Common myeloid progenitor, CD34-positive (primary cell): ENCODE measurements at regions not wholly inside any gene's neighbourhood (a gene's known extent, or its start where the extent isn't known, plus 50 kb on each side); places are given as distances from the start of the nearest gene placed in this dataset.

Experiments used
- CTCF ChIA-PET: fragments of 350-600 bp; sonication (Branson Sonifier 250); formaldehyde crosslinking; loops from one replicate; lab custom pipeline; 2021; ENCODE audit warnings: antibody characterized with exemption; lab: Charles Lee
- POLR2A ChIA-PET: fragments of 350-600 bp; sonication (Branson Sonifier 250); formaldehyde crosslinking; loops from one replicate; lab custom pipeline; 2021; ENCODE audit warnings: antibody characterized with exemption; lab: Charles Lee
- DNase-seq, 3 donors: peaks; one replicate each; pipeline versions ENCODE4 v3.0.0 to v3.0.0-alpha.2; 2013
- H3K27ac ChIP-seq, 2 experiments: 1 replicate in 1 of 2; 2 replicates in 1 of 2; pipeline ENCODE4 v1.7.0; 2013; ENCODE audit warnings: inconsistent platforms in 2 of 2, low read length in 2 of 2, mild to moderate bottlenecking in 2 of 2, low read depth in 1 of 2, moderate library complexity in 1 of 2; ENCODE audit not compliant: severe bottlenecking in 2 of 2, insufficient read depth in 1 of 2, poor library complexity in 1 of 2
- H3K27me3 ChIP-seq, 5 experiments: replicated peaks in 2 of 5; 1 replicate in 3 of 5; 2 replicates in 2 of 5; pipeline versions ENCODE4 v1.6.1 to v1.7.0; 2013; ENCODE audit warnings: low read length in 4 of 5, mild to moderate bottlenecking in 2 of 5, moderate library complexity in 2 of 5, inconsistent platforms in 1 of 5; ENCODE audit not compliant: insufficient read depth in 5 of 5, control insufficient read depth in 4 of 5
- H3K36me3 ChIP-seq, 4 experiments: 1 replicate in 2 of 4; 2 replicates in 2 of 4; pipeline versions ENCODE4 v1.6.1 to v1.7.0; 2013; ENCODE audit warnings: low read length in 3 of 4, control low read depth in 1 of 4, mild to moderate bottlenecking in 1 of 4; ENCODE audit not compliant: control insufficient read depth in 4 of 4, insufficient read depth in 4 of 4
- H3K4me1 ChIP-seq, 4 experiments: 1 replicate in 3 of 4; 2 replicates in 1 of 4; pipeline versions ENCODE4 v1.6.1 to v1.7.1; 2013; ENCODE audit warnings: low read length in 3 of 4, mild to moderate bottlenecking in 3 of 4, control low read depth in 1 of 4, inconsistent platforms in 1 of 4, moderate library complexity in 1 of 4; ENCODE audit not compliant: control insufficient read depth in 4 of 4, insufficient read depth in 4 of 4; ENCODE audit errors: control extremely low read depth in 1 of 4
- H3K4me3 ChIP-seq, 7 experiments: 1 replicate in 4 of 7; 2 replicates in 3 of 7; pipeline versions ENCODE4 v1.5.1 to v1.7.0; 2013; ENCODE audit warnings: mild to moderate bottlenecking in 7 of 7, low read length in 6 of 7, moderate library complexity in 6 of 7, inconsistent platforms in 2 of 7, low read depth in 2 of 7, control low read depth in 1 of 7; ENCODE audit not compliant: insufficient read depth in 4 of 7, control insufficient read depth in 1 of 7; ENCODE audit errors: extremely low read depth in 1 of 7
- H3K9me3 ChIP-seq, 5 experiments: 1 replicate in 4 of 5; 2 replicates in 1 of 5; pipeline versions ENCODE4 v1.6.1 to v1.7.1; 2013; ENCODE audit warnings: low read length in 4 of 5, mild to moderate bottlenecking in 2 of 5, inconsistent platforms in 1 of 5, low read depth in 1 of 5, moderate library complexity in 1 of 5; ENCODE audit not compliant: control insufficient read depth in 4 of 5, insufficient read depth in 2 of 5; ENCODE audit errors: control extremely low read depth in 1 of 5
- WGBS: methylation state at CpG from one replicate; pipeline ENCODE4 v1.1.5; 2013; ENCODE audit not compliant: insufficient coverage; 5-methylcytosine and 5-hydroxymethylcytosine counted together

GRCh38 chr14:79920180-79920692 is 291.1 kb downstream of the DIO2 start:
- CTCF ChIA-PET = no interaction called here
- Histone ChIP-seq H3K27me3 (no peaks in the 10 kb centered on the region), H3K27ac (no peak overlapping the region), H3K9me3 (peaks cover 0 to 8% (median 0%) of the 10 kb centered on the region in 5 experiments), H3K4me1 (no peaks in the 10 kb centered on the region), H3K36me3 (no peaks in the 10 kb centered on the region), H3K4me3 (no peak overlapping the region)
- WGBS = 81% methylated on average over 5 of the region's 7 CpGs
- DNase-seq = no peak
- POLR2A ChIA-PET = no interaction called here
